ENCODE measurements at regions not wholly inside any gene's neighbourhood (a gene's known extent, or its start where the extent isn't known, plus 50 kb on each side); places are given as distances from the start of the nearest gene placed in this dataset.
A peak's percentile ranks its signal among the peaks of the same experiment; 100 is the strongest.

- no peak overlapping the region for H3K27ac ChIP-seq (ENCODE audit: low read depth, low read length)
- peaks cover 0 to 2% (median 0%) of the 10 kb centered on the region in 3 donors for H3K9me3 ChIP-seq (ENCODE audit: control insufficient read depth in 3 of 3, low read length in 3 of 3)
- no peaks in the 10 kb centered on the region for H3K4me1 ChIP-seq (ENCODE audit: control insufficient read depth in 3 of 3, insufficient read depth in 3 of 3, low read length in 3 of 3)
- H3K36me3 ChIP-seq (ENCODE audit: control insufficient read depth in 3 of 3, insufficient read depth in 3 of 3, low read length in 3 of 3), result no peaks in the 10 kb centered on the region
- H3K4me3 ChIP-seq (ENCODE audit: low read length in 3 of 3), result no peak overlapping the region
- no peak overlapping the region for H3K9ac ChIP-seq (ENCODE audit: low read depth in 1 of 3, low read length in 3 of 3)
- peaks cover 0 to 4% (median 0%) of the 10 kb centered on the region in 3 donors for H3K27me3 ChIP-seq (ENCODE audit: control insufficient read depth in 3 of 3, insufficient read depth in 3 of 3, low read length in 3 of 3)
Measured at GRCh38 chr13:111886217-111886945, 180.6 kb upstream of the SOX1 start.

GRCh38 chr13:111893071-111893606 lies 173.8 kb upstream of the SOX1 start:
- Histone ChIP-seq H3K4me1 (ENCODE audit: control insufficient read depth in 3 of 3, insufficient read depth in 3 of 3, low read length in 3 of 3) (no peaks in the 10 kb centered on the region), H3K27me3 (ENCODE audit: control insufficient read depth in 3 of 3, insufficient read depth in 3 of 3, low read length in 3 of 3) (peaks cover 26 to 33% (median 31%) of the 10 kb centered on the region in 3 donors), H3K4me3 (ENCODE audit: low read length in 3 of 3) (peak overlapping the region in 2 of 3 donors; percentile 13 to 28), H3K36me3 (ENCODE audit: control insufficient read depth in 3 of 3, insufficient read depth in 3 of 3, low read length in 3 of 3) (no peaks in the 10 kb centered on the region), H3K9ac (ENCODE audit: low read depth in 1 of 3, low read length in 3 of 3) (peak overlapping the region in 1 of 3 donors; percentile 40), H3K27ac (ENCODE audit: low read depth, low read length) (no peak overlapping the region), H3K9me3 (ENCODE audit: control insufficient read depth in 3 of 3, low read length in 3 of 3) (peaks cover 0 to 2% (median 0%) of the 10 kb centered on the region in 3 donors)

GRCh38 chr13:111893607-111894443 lies 173.1 kb upstream of the SOX1 start:
- Histone ChIP-seq H3K4me3 (ENCODE audit: low read length in 3 of 3) (peak overlapping the region in 2 of 3 donors; percentile 13 to 28), H3K27ac (ENCODE audit: low read depth, low read length) (no peak overlapping the region), H3K9ac (ENCODE audit: low read depth in 1 of 3, low read length in 3 of 3) (peak overlapping the region in 1 of 3 donors; percentile 40), H3K4me1 (ENCODE audit: control insufficient read depth in 3 of 3, insufficient read depth in 3 of 3, low read length in 3 of 3) (no peaks in the 10 kb centered on the region), H3K9me3 (ENCODE audit: control insufficient read depth in 3 of 3, low read length in 3 of 3) (peaks cover 0 to 2% (median 0%) of the 10 kb centered on the region in 3 donors), H3K36me3 (ENCODE audit: control insufficient read depth in 3 of 3, insufficient read depth in 3 of 3, low read length in 3 of 3) (no peaks in the 10 kb centered on the region), H3K27me3 (ENCODE audit: control insufficient read depth in 3 of 3, insufficient read depth in 3 of 3, low read length in 3 of 3) (peaks cover 26 to 33% (median 31%) of the 10 kb centered on the region in 3 donors)

DNA sequence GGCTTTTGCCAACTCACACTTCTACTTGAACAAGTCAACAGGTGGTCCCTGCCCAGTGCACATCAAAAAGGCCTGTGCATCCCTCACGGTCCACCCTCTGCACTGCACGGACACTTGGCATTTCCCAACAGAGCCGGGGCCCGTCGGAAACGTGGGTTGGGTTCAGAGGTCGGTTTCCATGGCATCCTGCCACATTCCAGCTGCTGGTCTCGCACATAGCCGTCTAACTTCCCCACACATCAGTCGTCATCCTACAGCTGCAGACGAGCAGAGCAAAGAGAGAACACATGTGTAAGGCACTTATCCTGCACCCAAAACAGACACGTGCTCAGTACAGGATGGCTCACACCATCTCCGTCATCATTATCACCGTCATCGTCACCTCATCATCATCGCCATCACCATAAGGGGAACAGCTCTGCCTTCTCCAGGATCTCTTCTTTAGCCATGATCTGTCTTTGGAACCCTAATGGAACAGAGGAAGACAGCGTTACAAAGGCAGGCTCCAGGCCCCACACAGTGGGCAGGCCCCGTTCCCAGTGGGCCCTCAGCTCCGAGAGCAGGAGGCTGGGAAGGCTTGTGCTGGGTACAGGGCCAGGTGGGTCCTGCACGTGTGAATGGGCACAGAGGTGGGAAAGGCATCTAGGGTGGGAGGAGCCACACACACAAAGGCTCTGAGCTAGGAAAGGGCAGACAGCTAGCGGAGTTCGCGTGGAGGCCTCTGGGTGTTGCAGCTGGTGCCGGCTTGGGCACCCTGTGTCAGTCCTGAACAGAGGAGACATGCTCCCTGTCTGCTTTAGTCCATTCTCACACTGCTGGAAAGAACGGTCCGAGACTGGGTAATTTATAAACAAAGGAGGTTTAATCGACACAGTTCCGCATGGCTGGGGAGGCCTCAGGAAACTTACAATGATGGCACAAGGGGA lies 170.8 kb upstream of the SOX1 start:
- Histone ChIP-seq H3K9me3 (ENCODE audit: control insufficient read depth in 3 of 3, low read length in 3 of 3) (no peaks in the 10 kb centered on the region), H3K4me3 (ENCODE audit: low read length in 3 of 3) (no peak overlapping the region), H3K27ac (ENCODE audit: low read depth, low read length) (no peak overlapping the region), H3K9ac (ENCODE audit: low read depth in 1 of 3, low read length in 3 of 3) (no peak overlapping the region), H3K27me3 (ENCODE audit: control insufficient read depth in 3 of 3, insufficient read depth in 3 of 3, low read length in 3 of 3) (peaks cover 29 to 35% (median 34%) of the 10 kb centered on the region in 3 donors), H3K36me3 (ENCODE audit: control insufficient read depth in 3 of 3, insufficient read depth in 3 of 3, low read length in 3 of 3) (no peaks in the 10 kb centered on the region), H3K4me1 (ENCODE audit: control insufficient read depth in 3 of 3, insufficient read depth in 3 of 3, low read length in 3 of 3) (no peaks in the 10 kb centered on the region)

- H3K27me3 ChIP-seq (ENCODE audit: control insufficient read depth in 3 of 3, insufficient read depth in 3 of 3, low read length in 3 of 3), result peaks cover 26 to 33% (median 33%) of the 10 kb centered on the region in 3 donors
Measured at GRCh38 chr13:111897178-111897845, 169.6 kb upstream of the SOX1 start.

GRCh38 chr13:111897846-111898215 lies 169.1 kb upstream of the SOX1 start:
- Histone ChIP-seq H3K36me3 (ENCODE audit: control insufficient read depth in 3 of 3, insufficient read depth in 3 of 3, low read length in 3 of 3) (no peaks in the 10 kb centered on the region), H3K27me3 (ENCODE audit: control insufficient read depth in 3 of 3, insufficient read depth in 3 of 3, low read length in 3 of 3) (peaks cover 21 to 29% (median 29%) of the 10 kb centered on the region in 3 donors), H3K27ac (ENCODE audit: low read depth, low read length) (no peak overlapping the region), H3K9me3 (ENCODE audit: control insufficient read depth in 3 of 3, low read length in 3 of 3) (no peaks in the 10 kb centered on the region), H3K4me3 (ENCODE audit: low read length in 3 of 3) (no peak overlapping the region), H3K9ac (ENCODE audit: low read depth in 1 of 3, low read length in 3 of 3) (no peak overlapping the region), H3K4me1 (ENCODE audit: control insufficient read depth in 3 of 3, insufficient read depth in 3 of 3, low read length in 3 of 3) (no peaks in the 10 kb centered on the region)

More at GRCh38 chr13:111897178-111897845, 169.6 kb upstream of the SOX1 start:
- Histone ChIP-seq H3K9me3 (ENCODE audit: control insufficient read depth in 3 of 3, low read length in 3 of 3) (no peaks in the 10 kb centered on the region), H3K36me3 (ENCODE audit: control insufficient read depth in 3 of 3, insufficient read depth in 3 of 3, low read length in 3 of 3) (no peaks in the 10 kb centered on the region), H3K4me3 (ENCODE audit: low read length in 3 of 3) (no peak overlapping the region), H3K4me1 (ENCODE audit: control insufficient read depth in 3 of 3, insufficient read depth in 3 of 3, low read length in 3 of 3) (no peaks in the 10 kb centered on the region), H3K27ac (ENCODE audit: low read depth, low read length) (no peak overlapping the region), H3K9ac (ENCODE audit: low read depth in 1 of 3, low read length in 3 of 3) (no peak overlapping the region)

GRCh38 chr13:111898956-111899713 lies 167.8 kb upstream of the SOX1 start:
- Histone ChIP-seq H3K27me3 (ENCODE audit: control insufficient read depth in 3 of 3, insufficient read depth in 3 of 3, low read length in 3 of 3) (peaks cover 8 to 20% (median 16%) of the 10 kb centered on the region in 3 donors), H3K9ac (ENCODE audit: low read depth in 1 of 3, low read length in 3 of 3) (no peak overlapping the region), H3K4me1 (ENCODE audit: control insufficient read depth in 3 of 3, insufficient read depth in 3 of 3, low read length in 3 of 3) (no peaks in the 10 kb centered on the region), H3K4me3 (ENCODE audit: low read length in 3 of 3) (no peak overlapping the region), H3K27ac (ENCODE audit: low read depth, low read length) (no peak overlapping the region), H3K36me3 (ENCODE audit: control insufficient read depth in 3 of 3, insufficient read depth in 3 of 3, low read length in 3 of 3) (no peaks in the 10 kb centered on the region), H3K9me3 (ENCODE audit: control insufficient read depth in 3 of 3, low read length in 3 of 3) (no peaks in the 10 kb centered on the region)

DNA sequence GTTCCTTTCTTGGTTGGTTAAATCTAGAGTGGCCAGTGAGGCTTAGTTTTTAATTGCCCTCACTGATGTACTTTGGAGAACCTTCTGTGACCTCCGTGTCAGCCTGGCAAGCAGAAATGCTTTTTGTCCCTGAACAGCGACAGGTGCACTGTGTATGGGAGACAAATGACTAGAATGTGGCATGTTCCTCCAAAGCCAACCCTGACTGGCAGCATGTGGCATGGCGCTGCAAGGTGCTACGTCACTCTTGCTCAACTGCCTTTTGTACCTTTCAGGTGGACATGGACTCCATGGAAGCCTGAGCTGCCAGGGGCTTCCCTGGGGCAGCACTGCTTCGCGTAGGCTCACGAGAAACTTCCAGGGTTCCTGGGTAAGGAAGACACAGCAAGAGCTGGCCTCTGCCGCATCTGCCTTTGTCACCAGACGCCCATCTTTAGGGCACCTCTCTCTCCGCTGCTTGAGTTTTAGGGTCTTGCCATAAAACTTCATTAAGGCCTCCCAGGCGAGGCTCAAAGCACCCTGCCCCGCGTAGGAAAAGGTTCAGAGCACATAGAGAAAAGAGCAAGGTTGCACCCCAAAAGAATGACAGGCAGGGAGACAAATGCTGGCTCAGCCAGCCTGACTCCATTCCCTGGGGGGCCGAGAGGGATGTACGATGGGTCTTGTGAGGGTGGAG lies 167.1 kb upstream of the SOX1 start:
- Histone ChIP-seq H3K27ac (ENCODE audit: low read depth, low read length) (no peak overlapping the region), H3K9ac (ENCODE audit: low read depth in 1 of 3, low read length in 3 of 3) (no peak overlapping the region), H3K36me3 (ENCODE audit: control insufficient read depth in 3 of 3, insufficient read depth in 3 of 3, low read length in 3 of 3) (no peaks in the 10 kb centered on the region), H3K27me3 (ENCODE audit: control insufficient read depth in 3 of 3, insufficient read depth in 3 of 3, low read length in 3 of 3) (peaks cover 6 to 18% (median 14%) of the 10 kb centered on the region in 3 donors), H3K4me1 (ENCODE audit: control insufficient read depth in 3 of 3, insufficient read depth in 3 of 3, low read length in 3 of 3) (no peaks in the 10 kb centered on the region), H3K4me3 (ENCODE audit: low read length in 3 of 3) (no peak overlapping the region), H3K9me3 (ENCODE audit: control insufficient read depth in 3 of 3, low read length in 3 of 3) (no peaks in the 10 kb centered on the region)

Data from skeletal muscle tissue (tissue), 3 donors.